A549 (cell line): ENCODE measurements at regions not wholly inside any gene's neighbourhood (a gene's known extent, or its start where the extent isn't known, plus 50 kb on each side); places are given as distances from the start of the nearest gene placed in this dataset.

Source experiments
- ATAC-seq, 2 experiments: fragments of 200-7000 bp in 1 of 2; fragments of >200 bp in 1 of 2; cut with Nextera tagmentation in 1 of 2; cut with Tn5 transposase in 1 of 2; 3 replicates each; pipeline versions ENCODE4 v1.8.0 to v1.9.1; 2018 to 2020; ENCODE audit warnings: mild to moderate bottlenecking in 1 of 2, moderate library complexity in 1 of 2
- CTCF ChIA-PET: fragments of 300-600 bp; sonication (Branson Sonifier 250); formaldehyde crosslinking; extraction: SDS; loops from one replicate; lab custom pipeline; 2021; ENCODE audit warnings: antibody characterized with exemption, inconsistent platforms; lab: Yijun Ruan, JAX
- POLR2A ChIA-PET: fragments of 350-600 bp; formaldehyde crosslinking; extraction: SDS; loops from one replicate; lab custom pipeline; 2021; ENCODE audit warnings: antibody characterized with exemption, inconsistent platforms; lab: Yijun Ruan, JAX
- DNase-seq, 2 experiments: peaks; one replicate each; pipeline versions ENCODE4 v3.0.0 to v3.0.0-alpha.2; 2011 to 2016; ENCODE audit warnings: low read depth in 1 of 2, low spot score in 1 of 2
- FAIRE-seq: peaks from 2 replicates; lab custom pipeline; 2011; peaks lifted over from hg19 to GRCh38; lab: Jason Lieb, UNC
- H3K27ac ChIP-seq, 2 experiments: fragments of >200 bp; sonication (Bioruptor Twin); formaldehyde crosslinking; 3 replicates each; pipeline ENCODE4 v1.5.1; 2016 to 2017
- H3K4me1 ChIP-seq: fragments of >200 bp; sonication (Bioruptor Twin); formaldehyde crosslinking; 3 replicates; pipeline ENCODE4 v1.6.1; 2016
- H3K4me2 ChIP-seq: fragments of >200 bp; sonication (Bioruptor Twin); formaldehyde crosslinking; 3 replicates; pipeline ENCODE4 v1.6.1; 2016
- H3K4me3 ChIP-seq: fragments of >200 bp; sonication (Bioruptor Twin); formaldehyde crosslinking; 3 replicates; pipeline ENCODE4 v1.5.1; 2016
- H3K9me3 ChIP-seq: fragments of >200 bp; sonication (Bioruptor Twin); formaldehyde crosslinking; 3 replicates; pipeline ENCODE4 v1.6.1; 2016
- BCL3 ChIP-seq: fragments of >200 bp; sonication (Bioruptor Twin); formaldehyde crosslinking; IDR thresholded peaks from 3 replicates; pipeline ENCODE4 v1.6.1; 2016
- CHD2 ChIP-seq: fragments of 150-350 bp; IDR thresholded peaks from 2 replicates; pipeline ENCODE4 v1.6.1; 2014; ENCODE audit warnings: low read length; ENCODE audit not compliant: partially characterized antibody
- EHF ChIP-seq: fragments of 250-450 bp; sonication (Bioruptor Pico); IDR thresholded peaks from 2 replicates; pipeline ENCODE4 v1.5.0; 2020; ENCODE audit warnings: mild to moderate bottlenecking
- EHMT2 ChIP-seq: fragments of 200-600 bp; sonication (generic); IDR thresholded peaks from 2 replicates; pipeline ENCODE4 v1.6.1; 2016; ENCODE audit warnings: antibody characterized with exemption, low read depth, mild to moderate bottlenecking, moderate library complexity
- FOSB ChIP-seq: fragments of 250-450 bp; sonication (Bioruptor Pico); IDR thresholded peaks from 2 replicates; pipeline ENCODE4 v1.5.0; 2020; ENCODE audit warnings: mild to moderate bottlenecking, moderate library complexity
- GATA3 ChIP-seq: IDR thresholded peaks from 2 replicates; pipeline ENCODE4 v1.6.1; 2012; ENCODE audit warnings: borderline replicate concordance
- HEYL ChIP-seq: fragments of 250-450 bp; sonication (Bioruptor Pico); IDR thresholded peaks from 2 replicates; pipeline ENCODE4 v1.8.0; 2021; ENCODE audit warnings: mild to moderate bottlenecking, moderate library complexity
- HMGXB4 ChIP-seq: fragments of 250-450 bp; sonication (Bioruptor Pico); IDR thresholded peaks from 2 replicates; pipeline ENCODE4 v1.5.0; 2021; ENCODE audit warnings: mild to moderate bottlenecking, moderate library complexity, borderline replicate concordance
- HOXB13 ChIP-seq: fragments of 250-450 bp; sonication (Bioruptor Pico); IDR thresholded peaks from 2 replicates; pipeline ENCODE4 v1.5.0; 2020; ENCODE audit warnings: low read depth, mild to moderate bottlenecking, moderate library complexity
- PHF8 ChIP-seq: fragments of 200-600 bp; sonication (generic); IDR thresholded peaks from 2 replicates; pipeline ENCODE4 v1.6.1; 2016; ENCODE audit warnings: low read depth, mild to moderate bottlenecking, antibody characterized with exemption, moderate library complexity, borderline replicate concordance
- POLR2AphosphoS2 ChIP-seq: conservative IDR thresholded peaks from 2 replicates; pipeline ENCODE4 v1.6.1; 2012; ENCODE audit warnings: low read length, improper control_type of control experiment, inconsistent platforms
- RAD21 ChIP-seq, 2 experiments: fragments of >200 bp in 1 of 2; sonication (Bioruptor Twin) in 1 of 2; formaldehyde crosslinking in 1 of 2; IDR thresholded peaks in 1 of 2; conservative IDR thresholded peaks in 1 of 2; 2 replicates in 1 of 2; 3 replicates in 1 of 2; pipeline ENCODE4 v1.6.1; 2012 to 2018; ENCODE audit warnings: inconsistent platforms in 1 of 2
- RARB ChIP-seq: fragments of 250-450 bp; sonication (Bioruptor Pico); IDR thresholded peaks from 2 replicates; pipeline ENCODE4 v1.8.0; 2021; ENCODE audit warnings: mild to moderate bottlenecking, moderate library complexity
- RCOR1 ChIP-seq: fragments of 150-350 bp; IDR thresholded peaks from 2 replicates; pipeline ENCODE4 v1.6.1; 2014; ENCODE audit warnings: antibody characterized with exemption, low read length, low read depth
- REST ChIP-seq: fragments of 200-600 bp; sonication (generic); IDR thresholded peaks from 2 replicates; pipeline ENCODE4 v1.6.1; 2016; ENCODE audit warnings: antibody characterized with exemption, mild to moderate bottlenecking, moderate library complexity
- RFX5 ChIP-seq: fragments of 450-650 bp; IDR thresholded peaks from 2 replicates; pipeline ENCODE4 v1.7.1; 2014; ENCODE audit warnings: antibody characterized with exemption, mild to moderate bottlenecking, moderate library complexity
- SMC3 ChIP-seq: fragments of >200 bp; sonication (Bioruptor Twin); formaldehyde crosslinking; IDR thresholded peaks from 3 replicates; pipeline ENCODE4 v1.6.1; 2018; ENCODE audit warnings: inconsistent platforms
- TFCP2L1 ChIP-seq: fragments of 250-450 bp; sonication (Bioruptor Pico); IDR thresholded peaks from 2 replicates; pipeline ENCODE4 v1.5.0; 2021; ENCODE audit warnings: mild to moderate bottlenecking
- ZNF302 ChIP-seq: fragments of 250-450 bp; sonication (Bioruptor Pico); IDR thresholded peaks from 2 replicates; pipeline ENCODE4 v1.9.0; 2021; ENCODE audit warnings: inconsistent platforms, mild to moderate bottlenecking, moderate library complexity
- ZSCAN20 ChIP-seq: fragments of 250-450 bp; sonication (Bioruptor Pico); IDR thresholded peaks from 2 replicates; pipeline ENCODE4 v1.8.0; 2022; ENCODE audit warnings: mild to moderate bottlenecking, moderate library complexity
- WGBS: methylation state at CpG from one replicate; pipeline ENCODE4 v1.1.6; 2017; ENCODE audit errors: missing lambda C conversion rate; 5-methylcytosine and 5-hydroxymethylcytosine counted together

GRCh38 chrX:69074726-69075125, 90.5 kb downstream of the PJA1 start:
- Histone ChIP-seq H3K4me2 (no peak overlapping the region), H3K9me3 (no peaks in the 10 kb centered on the region), H3K4me1 (peaks cover 11% of the 10 kb centered on the region; the same call in 2 of the 3 replicates), H3K27ac (no peak overlapping the region), H3K4me3 (no peak overlapping the region)
- TF ChIP-seq RAD21 (conservative IDR thresholded peaks at IDR 0.05 in 1 of 2, IDR thresholded peaks at IDR 0.05 in 1 of 2) (no peak), HOXB13 (CRISPR knock-in tag) (no peak), CHD2 (no peak), TFCP2L1 (CRISPR knock-in tag) (no peak), HMGXB4 (CRISPR knock-in tag) (no peak), POLR2AphosphoS2 (no peak), RARB (no peak), PHF8 (no peak), ZSCAN20 (CRISPR knock-in tag) (no peak), HEYL (CRISPR knock-in tag) (no peak), REST (no peak), GATA3 (no peak), RFX5 (no peak), EHMT2 (no peak), ZNF302 (CRISPR knock-in tag) (no peak), RCOR1 (no peak), BCL3 (no peak)
- ChIA-PET POLR2A (no interaction called here), CTCF (interaction anchor here (1.3 kb wide), 1 partner anchor 14 kb away, joined by 3 read pairs; no protein-coding TSS in a partner anchor)
- ATAC-seq (no peak), FAIRE-seq (no peak), DNase-seq (no peak)
- WGBS, result 49% methylated on average over 2 of the region's 3 CpGs

GRCh38 chrX:69073721-69074120, 91.5 kb downstream of the PJA1 start:
- TF ChIP-seq SMC3 (no peak), ZNF302 (CRISPR knock-in tag) (no peak), HOXB13 (CRISPR knock-in tag) (no peak), FOSB (CRISPR knock-in tag) (no peak), EHF (CRISPR knock-in tag) (no peak)
- ChIA-PET CTCF (no interaction called here), POLR2A (no interaction called here)
- no peak for FAIRE-seq
- ATAC-seq, result no peak
- no peak for DNase-seq
- Histone ChIP-seq H3K9me3 (no peaks in the 10 kb centered on the region), H3K4me2 (no peak overlapping the region), H3K4me1 (peaks cover 3% of the 10 kb centered on the region; the same call in 2 of the 3 replicates), H3K27ac (no peak overlapping the region), H3K4me3 (no peak overlapping the region)
- WGBS, result 49% methylated on average over 3 of the region's 3 CpGs
